ENCODE measurements at regions not wholly inside any gene's neighbourhood (a gene's known extent, or its start where the extent isn't known, plus 50 kb on each side); places are given as distances from the start of the nearest gene placed in this dataset.

DNA sequence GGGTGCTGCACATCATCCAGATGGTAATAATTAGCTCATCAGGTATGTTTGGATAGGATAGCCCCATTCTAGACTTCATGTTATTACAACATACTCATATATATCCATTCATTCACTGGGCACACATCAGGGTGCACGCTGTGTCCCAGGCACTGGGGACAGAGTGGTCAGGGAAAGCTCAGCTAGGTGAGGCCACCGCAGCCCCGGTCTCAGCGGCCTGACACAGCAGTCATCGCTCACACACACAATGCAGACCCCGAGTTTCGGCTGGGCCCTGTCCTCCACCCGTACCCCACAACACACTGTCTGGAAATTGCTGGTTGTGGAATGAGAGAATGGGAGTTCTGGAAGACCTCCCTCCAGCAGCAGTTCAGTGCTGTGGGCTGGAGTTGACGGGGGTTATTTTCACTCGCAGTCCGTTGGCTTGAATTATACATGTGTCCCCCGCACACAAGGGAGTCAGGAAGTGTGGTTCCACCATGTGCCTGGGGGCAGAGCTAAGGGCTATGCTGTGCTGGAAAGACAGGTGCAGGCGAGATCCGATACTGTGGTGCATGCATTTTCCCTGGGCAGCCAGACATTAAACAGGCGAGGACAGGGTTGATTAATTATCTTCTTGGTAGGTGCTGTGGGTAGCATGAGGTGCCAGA is 257.6 kb downstream of the TEX29 start:
- TF ChIP-seq, protein P1, sequence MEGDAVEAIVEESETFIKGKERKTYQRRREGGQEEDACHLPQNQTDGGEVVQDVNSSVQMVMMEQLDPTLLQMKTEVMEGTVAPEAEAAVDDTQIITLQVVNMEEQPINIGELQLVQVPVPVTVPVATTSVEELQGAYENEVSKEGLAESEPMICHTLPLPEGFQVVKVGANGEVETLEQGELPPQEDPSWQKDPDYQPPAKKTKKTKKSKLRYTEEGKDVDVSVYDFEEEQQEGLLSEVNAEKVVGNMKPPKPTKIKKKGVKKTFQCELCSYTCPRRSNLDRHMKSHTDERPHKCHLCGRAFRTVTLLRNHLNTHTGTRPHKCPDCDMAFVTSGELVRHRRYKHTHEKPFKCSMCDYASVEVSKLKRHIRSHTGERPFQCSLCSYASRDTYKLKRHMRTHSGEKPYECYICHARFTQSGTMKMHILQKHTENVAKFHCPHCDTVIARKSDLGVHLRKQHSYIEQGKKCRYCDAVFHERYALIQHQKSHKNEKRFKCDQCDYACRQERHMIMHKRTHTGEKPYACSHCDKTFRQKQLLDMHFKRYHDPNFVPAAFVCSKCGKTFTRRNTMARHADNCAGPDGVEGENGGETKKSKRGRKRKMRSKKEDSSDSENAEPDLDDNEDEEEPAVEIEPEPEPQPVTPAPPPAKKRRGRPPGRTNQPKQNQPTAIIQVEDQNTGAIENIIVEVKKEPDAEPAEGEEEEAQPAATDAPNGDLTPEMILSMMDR (IDR thresholded peaks at IDR 0.05), result no peak
- TF ChIP-seq POLR2A (IDR thresholded peaks at IDR 0.05), result no peak

Measured in testis (tissue), 2 donors.